Skin epidermis (tissue), 12 donors: ENCODE measurements at regions not wholly inside any gene's neighbourhood (a gene's known extent, or its start where the extent isn't known, plus 50 kb on each side); places are given as distances from the start of the nearest gene placed in this dataset.

Source experiments
- H3K27ac ChIP-seq, 21 experiments: fragments of 200-600 bp; sonication (generic) in 11 of 21; one replicate each; pipeline ENCODE4 v1.5.0; 2020; ENCODE audit warnings: mild to moderate bottlenecking in 3 of 21, inconsistent platforms in 2 of 21, moderate library complexity in 2 of 21
- H3K4me3 ChIP-seq, 7 experiments: fragments of 200-600 bp; sonication (generic) in 2 of 7; one replicate each; pipeline ENCODE4 v1.5.0; 2020; ENCODE audit warnings: inconsistent platforms in 2 of 7, mild to moderate bottlenecking in 2 of 7, moderate library complexity in 1 of 7

- Histone ChIP-seq H3K4me3 (no peak overlapping the region), H3K27ac (no peak overlapping the region)
These were observed 189.3 kb downstream of the FAT3 start for GRCh38 chr11:92413757-92414513.

DNA sequence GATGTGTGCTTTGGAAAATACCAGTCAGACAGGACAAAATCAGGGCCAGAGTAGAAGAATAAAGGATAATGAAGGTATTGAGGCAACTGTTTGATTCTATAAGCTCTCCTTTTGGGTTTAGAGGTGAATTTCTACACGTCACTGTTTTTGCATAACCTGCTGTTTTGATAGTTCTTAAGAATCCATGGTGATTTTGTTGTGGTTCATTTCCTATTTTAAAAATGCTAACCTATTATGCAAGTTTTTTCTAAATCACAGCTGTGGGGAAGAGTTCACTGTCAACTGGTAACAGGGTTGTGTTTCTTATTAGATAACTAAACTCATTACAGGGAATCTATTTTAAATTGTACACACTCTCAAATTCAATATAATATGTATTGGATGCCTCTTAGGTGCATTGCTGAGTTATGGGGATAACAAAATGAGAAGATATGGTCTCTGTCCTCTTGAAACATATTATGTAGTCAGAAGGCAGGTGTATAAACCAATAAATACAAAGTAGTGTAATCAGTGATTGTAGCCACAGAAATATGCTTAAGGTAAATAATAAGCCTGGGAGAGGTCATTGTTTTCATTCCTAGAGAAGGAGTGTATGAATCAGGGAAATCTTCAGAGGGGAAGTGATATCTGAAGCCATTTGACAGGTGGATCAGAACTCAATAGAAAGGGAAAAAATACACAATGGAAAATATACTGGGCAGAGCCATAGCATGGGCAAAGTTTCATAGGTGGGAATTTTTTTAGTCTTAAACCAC is 192.5 kb downstream of the FAT3 start:
- no peak overlapping the region for H3K27ac ChIP-seq
- no peak overlapping the region for H3K4me3 ChIP-seq

DNA sequence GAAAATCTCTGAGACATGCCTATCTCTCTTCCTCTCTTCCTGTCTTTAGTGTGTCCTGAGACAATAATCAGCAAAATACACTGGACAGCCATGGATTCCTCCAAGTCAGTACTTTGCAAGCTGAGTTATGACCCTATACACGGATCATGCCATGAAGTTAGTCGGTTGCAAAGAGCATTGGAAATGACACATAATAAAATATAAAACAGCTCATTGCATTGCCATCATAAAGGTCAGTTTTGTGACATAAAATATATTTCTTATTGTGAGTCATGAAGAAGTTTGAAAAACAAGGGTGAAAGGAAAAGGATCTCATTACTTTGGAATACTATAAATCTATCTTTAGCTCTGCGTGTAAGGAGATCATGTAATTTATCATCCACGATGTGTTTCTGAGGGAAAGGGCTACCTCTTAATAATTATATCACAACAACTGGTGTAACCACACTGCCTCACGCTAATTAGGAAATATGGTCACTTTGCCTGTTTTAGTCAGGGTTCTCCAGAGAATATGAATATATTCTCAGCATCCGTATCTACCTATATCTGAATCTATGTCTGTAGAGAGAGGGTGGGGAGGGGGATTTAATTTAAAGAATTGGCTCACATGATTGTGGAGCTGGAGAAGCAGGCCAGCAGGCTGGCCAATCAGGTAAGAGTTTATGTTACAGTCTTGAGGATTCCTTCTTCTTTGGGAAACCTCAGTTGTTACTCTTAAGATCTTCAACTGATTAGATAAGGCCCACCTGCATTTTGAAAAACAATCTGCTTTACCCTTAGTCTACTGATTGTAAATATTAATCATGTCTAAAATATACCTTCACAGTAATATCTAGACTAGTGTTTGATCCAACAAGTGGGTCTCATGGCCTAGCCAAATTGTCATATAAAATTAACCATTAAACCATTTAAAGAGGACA is 198.8 kb downstream of the FAT3 start:
- Histone ChIP-seq H3K27ac (no peak overlapping the region), H3K4me3 (no peak overlapping the region)

- H3K4me3 ChIP-seq, result no peak overlapping the region
These were observed 199.7 kb downstream of the FAT3 start for GRCh38 chr11:92424281-92424680.

DNA sequence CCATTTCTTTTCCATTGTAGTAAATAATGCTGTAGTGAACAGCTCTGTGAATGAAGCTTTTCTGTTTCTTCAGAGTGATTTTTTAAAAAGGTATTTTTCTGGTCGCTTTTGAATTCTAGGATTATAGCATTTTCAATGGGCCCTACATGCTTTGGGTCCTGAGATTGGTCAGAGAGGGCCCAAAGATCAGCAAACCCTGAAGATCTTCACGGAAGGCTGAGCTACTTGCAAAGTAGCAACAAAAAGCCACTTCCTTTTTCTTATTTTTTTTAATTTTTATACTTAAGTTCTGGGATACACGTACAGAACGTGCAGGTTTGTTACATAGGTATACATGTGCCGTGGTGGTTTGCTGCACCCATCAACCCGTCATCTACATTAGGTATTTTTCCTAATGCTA is 200.5 kb downstream of the FAT3 start:
- no peak overlapping the region for H3K27ac ChIP-seq
- H3K4me3 ChIP-seq, result no peak overlapping the region

More at GRCh38 chr11:92424281-92424680, 199.7 kb downstream of the FAT3 start:
- H3K27ac ChIP-seq, result no peak overlapping the region

GRCh38 chr11:92432515-92432914 is 207.9 kb downstream of the FAT3 start:
- Histone ChIP-seq H3K4me3 (no peak overlapping the region), H3K27ac (no peak overlapping the region)

GRCh38 chr11:92436034-92436920 is 211.7 kb downstream of the FAT3 start:
- no peak overlapping the region for H3K4me3 ChIP-seq

DNA sequence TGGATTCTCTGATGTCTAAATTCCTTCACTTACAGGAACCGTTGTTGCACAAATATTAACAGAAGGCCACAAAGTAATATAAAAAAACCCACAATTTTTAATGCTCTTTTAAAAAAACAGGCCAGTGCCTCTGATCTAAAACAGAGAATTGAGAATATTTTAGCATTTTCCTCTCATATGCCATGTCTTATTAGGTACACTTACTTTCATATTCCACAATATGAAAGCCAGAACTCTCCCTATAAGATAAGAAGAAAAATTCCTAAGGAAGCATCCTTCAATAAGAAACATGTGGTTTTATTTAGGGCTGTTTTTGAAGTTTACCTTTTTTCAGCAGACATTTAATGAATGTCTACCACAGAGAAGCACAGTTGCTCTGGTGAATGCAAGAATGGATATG is 214.5 kb downstream of the FAT3 start:
- Histone ChIP-seq H3K4me3 (no peak overlapping the region), H3K27ac (no peak overlapping the region)

More at GRCh38 chr11:92436034-92436920, 211.7 kb downstream of the FAT3 start:
- H3K27ac ChIP-seq, result no peak overlapping the region

- Histone ChIP-seq H3K27ac (no peak overlapping the region), H3K4me3 (no peak overlapping the region)
These were observed 216.3 kb downstream of the FAT3 start for GRCh38 chr11:92440701-92441442.

- no peak overlapping the region for H3K4me3 ChIP-seq
- H3K27ac ChIP-seq, result no peak overlapping the region
These were observed 216.8 kb downstream of the FAT3 start for GRCh38 chr11:92441443-92441726.

- Histone ChIP-seq H3K4me3 (no peak overlapping the region), H3K27ac (no peak overlapping the region)
These were observed 218.6 kb downstream of the FAT3 start for GRCh38 chr11:92443199-92443598.

DNA sequence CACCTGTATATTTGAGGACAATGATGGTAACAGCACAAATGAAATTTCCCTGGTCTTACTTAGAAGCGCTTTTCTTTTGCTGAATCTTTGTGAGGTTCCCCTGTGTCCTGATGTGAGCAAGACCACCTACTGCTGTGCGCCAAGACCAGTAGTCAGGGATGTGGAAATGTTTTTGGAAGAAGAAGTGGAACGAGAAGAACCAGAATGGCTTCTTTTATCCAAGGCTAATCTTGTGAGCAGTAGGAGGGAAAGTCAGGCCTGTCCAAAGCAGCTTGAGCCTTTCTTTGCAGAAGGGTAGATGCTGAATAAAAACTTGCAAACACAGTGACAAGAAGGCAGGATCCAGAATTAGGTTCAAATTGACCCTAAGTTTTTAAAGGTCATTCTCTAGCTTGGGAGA is 223.0 kb downstream of the FAT3 start:
- Histone ChIP-seq H3K27ac (no peak overlapping the region), H3K4me3 (no peak overlapping the region)

- no peak overlapping the region for H3K27ac ChIP-seq
- no peak overlapping the region for H3K4me3 ChIP-seq
These were observed 224.6 kb downstream of the FAT3 start for GRCh38 chr11:92449222-92449621.

- no peak overlapping the region for H3K27ac ChIP-seq
- no peak overlapping the region for H3K4me3 ChIP-seq
These were observed 225.2 kb downstream of the FAT3 start for GRCh38 chr11:92449780-92450179.

- Histone ChIP-seq H3K4me3 (no peak overlapping the region), H3K27ac (no peak overlapping the region)
These were observed 226.4 kb downstream of the FAT3 start for GRCh38 chr11:92451063-92451462.

GRCh38 chr11:92453055-92453454 is 228.4 kb downstream of the FAT3 start:
- no peak overlapping the region for H3K4me3 ChIP-seq
- no peak overlapping the region for H3K27ac ChIP-seq

GRCh38 chr11:92455210-92455790 is 230.7 kb downstream of the FAT3 start:
- no peak overlapping the region for H3K27ac ChIP-seq

GRCh38 chr11:92457250-92457649 is 232.6 kb downstream of the FAT3 start:
- Histone ChIP-seq H3K27ac (no peak overlapping the region), H3K4me3 (no peak overlapping the region)

More at GRCh38 chr11:92455210-92455790, 230.7 kb downstream of the FAT3 start:
- no peak overlapping the region for H3K4me3 ChIP-seq
